Activated CD8-positive, alpha-beta memory T cell treated with anti-CD3 and anti-CD28 coated beads, Interleukin-2, amount 10 ng/mL, durations not matched to agents 7 days and 5 days (primary cell): ENCODE measurements at regions not wholly inside any gene's neighbourhood (a gene's known extent, or its start where the extent isn't known, plus 50 kb on each side); places are given as distances from the start of the nearest gene placed in this dataset.

ENCODE experiments used
- ATAC-seq: fragments of 150-1000 bp; cut with Tn5 transposase; one replicate; pipeline ENCODE4 v1.10.0; 2021; ENCODE audit warnings: moderate library complexity
- CTCF ChIA-PET: fragments of 350-600 bp; sonication (Branson Sonifier 250); formaldehyde crosslinking; loops from one replicate; lab custom pipeline; 2021; ENCODE audit warnings: antibody characterized with exemption; lab: Charles Lee
- DNase-seq: peaks from one replicate; pipeline ENCODE4 v3.0.0-alpha.2; 2020
- H3K27ac Mint-ChIP-seq: one replicate; pipeline ENCODE4 v1.8.0; 2021; ENCODE audit warnings: mild to moderate bottlenecking, mixed read lengths
- H3K27me3 Mint-ChIP-seq: one replicate; pipeline ENCODE4 v1.8.0; 2021; ENCODE audit warnings: mixed read lengths
- H3K36me3 Mint-ChIP-seq: one replicate; pipeline ENCODE4 v1.8.0; 2021; ENCODE audit warnings: mild to moderate bottlenecking, mixed read lengths
- H3K4me1 Mint-ChIP-seq: one replicate; pipeline ENCODE4 v1.8.0; 2021; ENCODE audit warnings: mixed read lengths
- H3K4me3 Mint-ChIP-seq: one replicate; pipeline ENCODE4 v1.8.0; 2021; ENCODE audit warnings: mild to moderate bottlenecking, moderate library complexity, mixed read lengths
- H3K9me3 Mint-ChIP-seq: one replicate; pipeline ENCODE4 v1.8.0; 2022; ENCODE audit warnings: low read depth, mixed read lengths

- H3K4me1 Mint-ChIP-seq = peaks cover 4% of the 10 kb centered on the region
- H3K9me3 Mint-ChIP-seq = no peaks in the 10 kb centered on the region
- no peaks in the 10 kb centered on the region for H3K36me3 Mint-ChIP-seq
- no peak overlapping the region for H3K4me3 Mint-ChIP-seq
- no peaks in the 10 kb centered on the region for H3K27me3 Mint-ChIP-seq
- H3K27ac Mint-ChIP-seq = no peak overlapping the region
- DNase-seq = no peak
- ATAC-seq = no peak
- CTCF ChIA-PET = no interaction called here
Observed at GRCh38 chr16:79296491-79296890, 304.0 kb downstream of the MAF start.

- H3K27ac Mint-ChIP-seq = no peak overlapping the region
- CTCF ChIA-PET = no interaction called here
- H3K9me3 Mint-ChIP-seq = no peaks in the 10 kb centered on the region
Observed at GRCh38 chr16:79295746-79296145, 304.8 kb downstream of the MAF start.

GRCh38 chr16:79295162-79295561, 305.4 kb downstream of the MAF start:
- no peak for DNase-seq
- peaks cover 4% of the 10 kb centered on the region for H3K4me1 Mint-ChIP-seq
- no peaks in the 10 kb centered on the region for H3K9me3 Mint-ChIP-seq
- no peak for ATAC-seq
- H3K4me3 Mint-ChIP-seq = no peak overlapping the region
- CTCF ChIA-PET = interaction anchor here (1.2 kb wide), 1 partner anchor 12 kb away, joined by 5 read pairs; no protein-coding TSS in a partner anchor
- H3K36me3 Mint-ChIP-seq = no peaks in the 10 kb centered on the region
- no peaks in the 10 kb centered on the region for H3K27me3 Mint-ChIP-seq
- no peak overlapping the region for H3K27ac Mint-ChIP-seq

More at GRCh38 chr16:79295746-79296145, 304.8 kb downstream of the MAF start:
- no peaks in the 10 kb centered on the region for H3K36me3 Mint-ChIP-seq
- ATAC-seq = no peak
- no peaks in the 10 kb centered on the region for H3K27me3 Mint-ChIP-seq
- no peak overlapping the region for H3K4me3 Mint-ChIP-seq
- DNase-seq = no peak
- H3K4me1 Mint-ChIP-seq = peaks cover 4% of the 10 kb centered on the region

GRCh38 chr16:79294568-79294967, 306.0 kb downstream of the MAF start:
- no peaks in the 10 kb centered on the region for H3K27me3 Mint-ChIP-seq
- DNase-seq (no peak), ATAC-seq (no peak)
- no peak overlapping the region for H3K4me3 Mint-ChIP-seq
- H3K9me3 Mint-ChIP-seq = no peaks in the 10 kb centered on the region
- H3K27ac Mint-ChIP-seq = no peak overlapping the region
- peaks cover 4% of the 10 kb centered on the region for H3K4me1 Mint-ChIP-seq
- no peaks in the 10 kb centered on the region for H3K36me3 Mint-ChIP-seq
- CTCF ChIA-PET = interaction anchor here (1.2 kb wide), 1 partner anchor 11 kb away, joined by 5 read pairs; no protein-coding TSS in a partner anchor

GRCh38 chr16:79293836-79294460, 306.6 kb downstream of the MAF start:
- no peaks in the 10 kb centered on the region for H3K9me3 Mint-ChIP-seq
- H3K4me3 Mint-ChIP-seq = no peak overlapping the region
- no peak overlapping the region for H3K27ac Mint-ChIP-seq
- CTCF ChIA-PET = no interaction called here
- DNase-seq (no peak), ATAC-seq (no peak)
- peaks cover 4% of the 10 kb centered on the region for H3K4me1 Mint-ChIP-seq
- no peaks in the 10 kb centered on the region for H3K27me3 Mint-ChIP-seq
- H3K36me3 Mint-ChIP-seq = no peaks in the 10 kb centered on the region

- H3K4me3 Mint-ChIP-seq = no peak overlapping the region
- DNase-seq (no peak), ATAC-seq (no peak)
- H3K36me3 Mint-ChIP-seq = peaks cover 2% of the 10 kb centered on the region
- H3K4me1 Mint-ChIP-seq = peaks cover 36% of the 10 kb centered on the region
- no peak overlapping the region for H3K27ac Mint-ChIP-seq
- CTCF ChIA-PET = interaction anchor here (1.4 kb wide), 2 partner anchors 10 to 314 kb away, joined by 3 read pairs; no protein-coding TSS in a partner anchor
- H3K9me3 Mint-ChIP-seq = no peaks in the 10 kb centered on the region
- H3K27me3 Mint-ChIP-seq = no peaks in the 10 kb centered on the region
Observed at GRCh38 chr16:79288066-79288465, 312.5 kb downstream of the MAF start.

- Mint-ChIP-seq H3K9me3 (no peaks in the 10 kb centered on the region), H3K4me3 (peak overlapping the region; percentile 8), H3K36me3 (peaks cover 2% of the 10 kb centered on the region), H3K27ac (peak overlapping the region; percentile 26), H3K27me3 (peaks cover 4% of the 10 kb centered on the region), H3K4me1 (peaks cover 41% of the 10 kb centered on the region)
- no peak for DNase-seq
- CTCF ChIA-PET = interaction anchor here (0.7 to 1.4 kb wide), 3 partner anchors 9 to 333 kb away, joined by 3 read pairs; no protein-coding TSS in a partner anchor
- ATAC-seq = no peak
Observed at GRCh38 chr16:79287424-79287917, 313.1 kb downstream of the MAF start.

GRCh38 chr16:79286646-79287423, 313.7 kb downstream of the MAF start:
- Mint-ChIP-seq H3K4me1 (peaks cover 47% of the 10 kb centered on the region), H3K27me3 (peaks cover 6% of the 10 kb centered on the region), H3K36me3 (peaks cover 2% of the 10 kb centered on the region), H3K4me3 (peak overlapping the region; percentile 8), H3K27ac (peak overlapping the region; percentile 26), H3K9me3 (no peaks in the 10 kb centered on the region)
- DNase-seq (no peak), ATAC-seq (peak; percentile 54)
- CTCF ChIA-PET = interaction anchor here (0.7 to 1.4 kb wide), 4 partner anchors 8 to 333 kb away, joined by 3 read pairs; no protein-coding TSS in a partner anchor

- no peak for DNase-seq
- no peaks in the 10 kb centered on the region for H3K9me3 Mint-ChIP-seq
- H3K4me3 Mint-ChIP-seq = no peak overlapping the region
- CTCF ChIA-PET = interaction anchor here (1.6 to 2.8 kb wide), 2 partner anchors 11 to 317 kb away, joined by 4 to 9 read pairs; no protein-coding TSS in a partner anchor
- no peak overlapping the region for H3K27ac Mint-ChIP-seq
- peaks cover 20% of the 10 kb centered on the region for H3K27me3 Mint-ChIP-seq
- H3K36me3 Mint-ChIP-seq = peaks cover 2% of the 10 kb centered on the region
- ATAC-seq = no peak
- H3K4me1 Mint-ChIP-seq = peaks cover 62% of the 10 kb centered on the region
Observed at GRCh38 chr16:79284766-79285165, 315.8 kb downstream of the MAF start.

- DNase-seq (peak; percentile 65), ATAC-seq (peak; percentile 81)
- Mint-ChIP-seq H3K9me3 (no peaks in the 10 kb centered on the region), H3K27ac (peak overlapping the region; percentile 69), H3K27me3 (peaks cover 21% of the 10 kb centered on the region), H3K4me1 (peaks cover 72% of the 10 kb centered on the region), H3K36me3 (peaks cover 2% of the 10 kb centered on the region), H3K4me3 (peak overlapping the region; percentile 38)
- CTCF ChIA-PET = interaction anchor here (1.2 to 2.8 kb wide), 5 partner anchors 9 to 318 kb away, joined by 3 to 9 read pairs (median 4); no protein-coding TSS in a partner anchor
Observed at GRCh38 chr16:79283578-79283977, 317.0 kb downstream of the MAF start.

GRCh38 chr16:79282806-79283205, 317.7 kb downstream of the MAF start:
- H3K27ac Mint-ChIP-seq = peak overlapping the region; percentile 69
- no peak for ATAC-seq
- DNase-seq = no peak
- CTCF ChIA-PET = interaction anchor here (1.2 to 2.8 kb wide), 4 partner anchors 9 to 14 kb away, joined by 3 to 9 read pairs (median 4); no protein-coding TSS in a partner anchor
- no peaks in the 10 kb centered on the region for H3K36me3 Mint-ChIP-seq
- H3K4me3 Mint-ChIP-seq = peak overlapping the region; percentile 18
- H3K27me3 Mint-ChIP-seq = peaks cover 22% of the 10 kb centered on the region
- H3K4me1 Mint-ChIP-seq = peaks cover 75% of the 10 kb centered on the region
- no peaks in the 10 kb centered on the region for H3K9me3 Mint-ChIP-seq

GRCh38 chr16:79278506-79278905, 322.0 kb downstream of the MAF start:
- DNase-seq (peak; percentile 88), ATAC-seq (peak; percentile 93)
- CTCF ChIA-PET = interaction anchor here (0.9 to 1.5 kb wide), 4 partner anchors 9 to 324 kb away, joined by 3 to 7 read pairs (median 4); no protein-coding TSS in a partner anchor
- peaks cover 55% of the 10 kb centered on the region for H3K4me1 Mint-ChIP-seq
- H3K36me3 Mint-ChIP-seq = peaks cover 2% of the 10 kb centered on the region
- H3K9me3 Mint-ChIP-seq = no peaks in the 10 kb centered on the region
- H3K27me3 Mint-ChIP-seq = peaks cover 51% of the 10 kb centered on the region
- peak overlapping the region; percentile 89 for H3K27ac Mint-ChIP-seq
- H3K4me3 Mint-ChIP-seq = peak overlapping the region; percentile 40

GRCh38 chr16:79276501-79276900, 324.0 kb downstream of the MAF start:
- no peaks in the 10 kb centered on the region for H3K9me3 Mint-ChIP-seq
- peaks cover 56% of the 10 kb centered on the region for H3K4me1 Mint-ChIP-seq
- no peak overlapping the region for H3K27ac Mint-ChIP-seq
- DNase-seq (no peak), ATAC-seq (no peak)
- H3K36me3 Mint-ChIP-seq = peaks cover 2% of the 10 kb centered on the region
- CTCF ChIA-PET = no interaction called here
- no peak overlapping the region for H3K4me3 Mint-ChIP-seq
- H3K27me3 Mint-ChIP-seq = peaks cover 53% of the 10 kb centered on the region
